HG02588 (cell line): ENCODE measurements at regions not wholly inside any gene's neighbourhood (a gene's known extent, or its start where the extent isn't known, plus 50 kb on each side); places are given as distances from the start of the nearest gene placed in this dataset.

ENCODE experiments used
- ATAC-seq: cut with Tn5 transposase; IDR thresholded peaks from one replicate; pipeline ENCODE4 v1.9.1; 2021; ENCODE audit warnings: mild to moderate bottlenecking, moderate library complexity; ENCODE audit not compliant: unreplicated experiment

- ATAC-seq, result no peak
Measured at GRCh38 chr1:99152132-99152531, 112.2 kb upstream of the PLPPR4 start.

GRCh38 chr1:99163671-99164070 is 100.6 kb upstream of the PLPPR4 start:
- no peak for ATAC-seq

- ATAC-seq, result no peak
Measured at GRCh38 chr1:99170516-99170915, 93.8 kb upstream of the PLPPR4 start.

- ATAC-seq, result no peak
Measured at GRCh38 chr1:99171184-99171813, 93.0 kb upstream of the PLPPR4 start.

GRCh38 chr1:99173282-99173681 is 91.0 kb upstream of the PLPPR4 start:
- no peak for ATAC-seq

GRCh38 chr1:99173900-99174299 is 90.4 kb upstream of the PLPPR4 start:
- ATAC-seq, result no peak

- ATAC-seq, result no peak
Measured at GRCh38 chr1:99176753-99177152, 87.5 kb upstream of the PLPPR4 start.

GRCh38 chr1:99177465-99177864 is 86.8 kb upstream of the PLPPR4 start:
- ATAC-seq, result no peak

GRCh38 chr1:99180343-99180808 is 83.9 kb upstream of the PLPPR4 start:
- peak; percentile 97 for ATAC-seq

GRCh38 chr1:99180915-99181314 is 83.4 kb upstream of the PLPPR4 start:
- ATAC-seq, result no peak

- no peak for ATAC-seq
Measured at GRCh38 chr1:99181892-99182291, 82.4 kb upstream of the PLPPR4 start.

- no peak for ATAC-seq
Measured at GRCh38 chr1:99185196-99185595, 79.1 kb upstream of the PLPPR4 start.

- no peak for ATAC-seq
Measured at GRCh38 chr1:99193431-99193830, 70.9 kb upstream of the PLPPR4 start.

GRCh38 chr1:99198393-99198792 is 65.9 kb upstream of the PLPPR4 start:
- ATAC-seq, result no peak

- no peak for ATAC-seq
Measured at GRCh38 chr1:99207216-99207615, 57.1 kb upstream of the PLPPR4 start.
